ENCODE measurements at regions not wholly inside any gene's neighbourhood (a gene's known extent, or its start where the extent isn't known, plus 50 kb on each side); places are given as distances from the start of the nearest gene placed in this dataset.

GRCh38 chr12:22765421-22766130, 140.6 kb downstream of the ETNK1 start:
- in situ Hi-C loops (cut with HindIII; ENCODE audit: low sequenced_read_pairs), result no loop called here
- no peak for TF ChIP-seq CTCF (IDR thresholded peaks at IDR 0.05; ENCODE audit: low read depth, low read length)
- H3K4me3 ChIP-seq (ENCODE audit: low read depth, low read length), result no peak overlapping the region
- DNase-seq (ENCODE audit: low read depth, low spot score), result no peak

GRCh38 chr12:22766911-22767420, 142.0 kb downstream of the ETNK1 start:
- no peak for TF ChIP-seq CTCF (IDR thresholded peaks at IDR 0.05; ENCODE audit: low read depth, low read length)
- DNase-seq (ENCODE audit: low read depth, low spot score), result no peak
- H3K4me3 ChIP-seq (ENCODE audit: low read depth, low read length), result no peak overlapping the region
- in situ Hi-C loops (cut with HindIII; ENCODE audit: low sequenced_read_pairs), result no loop called here

- TF ChIP-seq CTCF (IDR thresholded peaks at IDR 0.05; ENCODE audit: low read depth, low read length), result no peak
- in situ Hi-C loops (cut with HindIII; ENCODE audit: low sequenced_read_pairs), result no loop called here
These were observed 156.4 kb downstream of the ETNK1 start for GRCh38 chr12:22781339-22781738.

GRCh38 chr12:22787557-22787956, 162.6 kb downstream of the ETNK1 start:
- no peak for TF ChIP-seq CTCF (IDR thresholded peaks at IDR 0.05; ENCODE audit: low read depth, low read length)
- no peak overlapping the region for H3K4me3 ChIP-seq (ENCODE audit: low read depth, low read length)
- in situ Hi-C loops (cut with HindIII; ENCODE audit: low sequenced_read_pairs), result no loop called here
- DNase-seq (ENCODE audit: low read depth, low spot score), result no peak

More at GRCh38 chr12:22781339-22781738, 156.4 kb downstream of the ETNK1 start:
- H3K4me3 ChIP-seq (ENCODE audit: low read depth, low read length), result no peak overlapping the region
- DNase-seq (ENCODE audit: low read depth, low spot score), result no peak

GRCh38 chr12:22788913-22789312, 163.9 kb downstream of the ETNK1 start:
- DNase-seq (ENCODE audit: low read depth, low spot score), result no peak
- no peak for TF ChIP-seq CTCF (IDR thresholded peaks at IDR 0.05; ENCODE audit: low read depth, low read length)
- no peak overlapping the region for H3K4me3 ChIP-seq (ENCODE audit: low read depth, low read length)
- in situ Hi-C loops (cut with HindIII; ENCODE audit: low sequenced_read_pairs), result no loop called here

- no peak for TF ChIP-seq CTCF (IDR thresholded peaks at IDR 0.05; ENCODE audit: low read depth, low read length)
- no peak for DNase-seq (ENCODE audit: low read depth, low spot score)
- no peak overlapping the region for H3K4me3 ChIP-seq (ENCODE audit: low read depth, low read length)
- in situ Hi-C loops (cut with HindIII; ENCODE audit: low sequenced_read_pairs), result no loop called here
These were observed 167.2 kb downstream of the ETNK1 start for GRCh38 chr12:22792138-22792537.
